ENCODE measurements at regions not wholly inside any gene's neighbourhood (a gene's known extent, or its start where the extent isn't known, plus 50 kb on each side); places are given as distances from the start of the nearest gene placed in this dataset.

GRCh38 chr2:88832992-88833389 is 141.5 kb downstream of the RPIA start:
- no peak for DNase-seq (ENCODE audit: low read depth, low spot score)

- DNase-seq (ENCODE audit: low read depth, low spot score) = no peak
Observed at GRCh38 chr2:88834376-88834775, 142.9 kb downstream of the RPIA start.

- no peak for DNase-seq (ENCODE audit: low read depth, low spot score)
Observed at GRCh38 chr2:88834866-88835265, 143.4 kb downstream of the RPIA start.

GRCh38 chr2:88835726-88836125 is 144.3 kb downstream of the RPIA start:
- no peak for DNase-seq (ENCODE audit: low read depth, low spot score)

- no peak for DNase-seq (ENCODE audit: low read depth, low spot score)
Observed at GRCh38 chr2:88836351-88836750, 144.9 kb downstream of the RPIA start.

- DNase-seq (ENCODE audit: low read depth, low spot score) = no peak
Observed at GRCh38 chr2:88837511-88838160, 146.2 kb downstream of the RPIA start.

- DNase-seq (ENCODE audit: low read depth, low spot score) = no peak
Observed at GRCh38 chr2:88838165-88838635, 146.7 kb downstream of the RPIA start.

- DNase-seq (ENCODE audit: low read depth, low spot score) = no peak
Observed at GRCh38 chr2:88841224-88841929, 149.9 kb downstream of the RPIA start.

- no peak for DNase-seq (ENCODE audit: low read depth, low spot score)
Observed at GRCh38 chr2:88842656-88843460, 151.4 kb downstream of the RPIA start.

GRCh38 chr2:88843651-88844050 is 152.2 kb downstream of the RPIA start:
- DNase-seq (ENCODE audit: low read depth, low spot score) = no peak

GRCh38 chr2:88844960-88845359 is 153.5 kb downstream of the RPIA start:
- DNase-seq (ENCODE audit: low read depth, low spot score) = no peak

GRCh38 chr2:88845772-88846661 is 154.5 kb downstream of the RPIA start:
- DNase-seq (ENCODE audit: low read depth, low spot score) = no peak

- DNase-seq (ENCODE audit: low read depth, low spot score) = no peak
Observed at GRCh38 chr2:88852753-88853402, 161.4 kb downstream of the RPIA start.

- DNase-seq (ENCODE audit: low read depth, low spot score) = no peak
Observed at GRCh38 chr2:88853403-88853790, 161.9 kb downstream of the RPIA start.

GRCh38 chr2:88854528-88854927 is 163.1 kb downstream of the RPIA start:
- no peak for DNase-seq (ENCODE audit: low read depth, low spot score)

GRCh38 chr2:88855620-88856408 is 164.3 kb downstream of the RPIA start:
- no peak for DNase-seq (ENCODE audit: low read depth, low spot score)

- no peak for DNase-seq (ENCODE audit: low read depth, low spot score)
Observed at GRCh38 chr2:88856409-88857135, 165.1 kb downstream of the RPIA start.

- no peak for DNase-seq (ENCODE audit: low read depth, low spot score)
Observed at GRCh38 chr2:88857274-88857741, 165.8 kb downstream of the RPIA start.

GRCh38 chr2:88857951-88858411 is 166.5 kb downstream of the RPIA start:
- no peak for DNase-seq (ENCODE audit: low read depth, low spot score)

All from activated naive CD8-positive, alpha-beta T cell treated with anti-CD3 and anti-CD28 coated beads, Interleukin-2, amount 50 U/mL, for 16 hours (primary cell).